GM12873 (cell line): ENCODE measurements at regions not wholly inside any gene's neighbourhood (a gene's known extent, or its start where the extent isn't known, plus 50 kb on each side); places are given as distances from the start of the nearest gene placed in this dataset.

Source experiments
- CTCF ChIP-seq: IDR thresholded peaks from 2 replicates; pipeline ENCODE4 v1.5.1; 2012; ENCODE audit warnings: low read depth, mild to moderate bottlenecking, moderate library complexity, low read length, control low read depth; ENCODE audit not compliant: insufficient read depth; ENCODE audit errors: missing control alignments

- no peak for TF ChIP-seq CTCF
Measured at GRCh38 chr1:87568005-87568404, 239.3 kb downstream of the LMO4 start.

- no peak for TF ChIP-seq CTCF
Measured at GRCh38 chr1:87568911-87569310, 240.2 kb downstream of the LMO4 start.

- TF ChIP-seq CTCF, result no peak
Measured at GRCh38 chr1:87572008-87572407, 243.3 kb downstream of the LMO4 start.

- no peak for TF ChIP-seq CTCF
Measured at GRCh38 chr1:87572891-87573290, 244.2 kb downstream of the LMO4 start.

GRCh38 chr1:87575528-87575927, 246.8 kb downstream of the LMO4 start:
- no peak for TF ChIP-seq CTCF

GRCh38 chr1:87578464-87578863, 249.8 kb downstream of the LMO4 start:
- TF ChIP-seq CTCF, result no peak

GRCh38 chr1:87583459-87583858, 254.8 kb downstream of the LMO4 start:
- TF ChIP-seq CTCF, result no peak
